GM21825 (cell line): ENCODE measurements at regions not wholly inside any gene's neighbourhood (a gene's known extent, or its start where the extent isn't known, plus 50 kb on each side); places are given as distances from the start of the nearest gene placed in this dataset.
A peak's percentile ranks its signal among the peaks of the same experiment; 100 is the strongest.

Experiments
- ATAC-seq: cut with Tn5 transposase; IDR thresholded peaks from one replicate; pipeline ENCODE4 v1.9.1; 2021; ENCODE audit warnings: mild to moderate bottlenecking, moderate library complexity; ENCODE audit not compliant: unreplicated experiment

DNA sequence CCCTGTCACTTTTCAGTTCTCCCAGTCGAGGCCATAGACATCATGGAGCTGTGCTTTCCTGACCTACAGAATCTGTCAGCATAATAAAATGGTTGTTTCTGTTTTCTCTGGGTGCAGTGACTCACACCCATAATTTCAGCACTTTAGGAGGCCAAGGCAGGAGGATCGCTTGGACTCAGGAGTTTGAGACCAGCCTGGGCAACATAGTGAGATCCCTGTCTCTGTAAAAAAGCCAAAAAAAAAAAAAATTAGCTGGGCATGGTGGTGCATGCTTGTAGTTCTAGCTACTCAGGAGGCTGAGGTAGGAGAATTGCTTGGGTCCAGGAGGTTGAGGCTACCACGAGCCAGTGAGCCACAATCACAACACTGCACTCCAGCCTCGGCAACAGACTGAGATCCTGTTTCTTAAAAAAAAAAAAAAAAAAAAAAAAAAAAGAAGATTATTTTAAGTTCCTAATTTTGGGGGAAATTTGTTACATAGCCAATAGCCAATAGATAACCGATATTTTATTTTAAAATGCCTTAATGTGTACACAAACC is 196.2 kb downstream of the ADSS2 start:
- ATAC-seq, result no peak

DNA sequence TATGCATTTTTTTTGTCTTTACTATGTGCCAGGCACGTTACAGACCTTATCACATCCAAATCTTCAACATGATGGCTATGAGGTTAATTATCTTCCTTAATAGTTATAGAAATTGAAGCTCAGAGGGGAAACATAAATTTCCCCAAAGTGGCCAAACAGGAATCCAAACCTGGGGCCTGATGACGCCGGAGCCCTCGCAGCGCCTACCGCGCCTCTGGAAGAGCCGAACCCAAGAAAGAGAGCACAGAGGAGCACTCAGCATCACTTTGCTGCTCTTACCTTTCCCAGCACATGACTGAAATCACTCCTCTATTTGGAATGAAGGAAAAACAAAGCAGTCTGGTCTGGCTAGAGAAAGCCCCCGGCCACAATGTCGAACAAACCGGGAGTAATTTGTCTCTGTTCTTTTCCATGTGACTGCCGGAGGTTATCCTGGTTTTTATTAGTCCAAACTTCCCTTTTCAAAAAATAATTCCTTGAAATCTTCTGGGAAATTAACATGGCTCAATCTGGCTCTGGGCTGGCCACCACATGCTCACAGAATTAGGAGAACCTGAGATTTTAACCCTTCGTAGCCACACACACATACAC is 195.5 kb downstream of the ADSS2 start:
- ATAC-seq, result no peak

DNA sequence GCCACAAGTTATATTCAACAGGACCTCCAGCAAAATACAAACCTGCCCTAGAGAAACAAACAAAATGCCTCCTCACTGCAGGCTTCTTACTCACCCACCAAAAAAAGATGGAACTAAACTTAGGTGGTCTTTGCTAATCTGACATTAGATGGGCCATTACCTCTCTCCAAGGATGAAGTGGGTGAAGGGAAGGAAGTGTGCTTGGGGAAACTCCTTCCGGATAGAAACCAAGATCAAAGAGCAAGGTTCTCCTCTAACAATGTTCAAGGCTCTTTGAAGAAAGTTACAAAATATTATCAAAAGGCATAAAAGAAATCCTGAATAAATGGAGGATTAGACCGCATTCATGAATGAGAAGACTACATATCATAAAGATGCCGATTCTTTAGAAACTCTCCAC is 187.5 kb downstream of the ADSS2 start:
- no peak for ATAC-seq

DNA sequence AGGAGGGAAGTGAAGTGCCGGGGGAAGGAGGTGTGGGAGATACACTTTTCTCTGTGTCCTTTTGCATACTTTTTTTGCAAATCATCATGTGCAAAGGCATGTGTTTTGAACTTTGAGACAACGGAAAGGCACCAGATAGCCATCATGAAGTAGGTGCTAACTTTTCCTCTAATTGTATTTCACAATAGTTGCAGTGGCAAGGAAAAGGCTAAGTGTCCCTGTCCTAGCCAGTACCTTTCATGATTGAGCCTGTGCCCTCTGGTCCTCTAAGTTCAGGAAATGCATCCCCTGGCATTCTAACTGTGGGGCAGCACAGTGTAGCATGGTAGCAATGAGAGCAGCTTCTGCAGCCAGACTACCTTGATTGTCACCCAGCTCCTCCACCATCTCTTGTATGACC is 186.2 kb downstream of the ADSS2 start:
- no peak for ATAC-seq

DNA sequence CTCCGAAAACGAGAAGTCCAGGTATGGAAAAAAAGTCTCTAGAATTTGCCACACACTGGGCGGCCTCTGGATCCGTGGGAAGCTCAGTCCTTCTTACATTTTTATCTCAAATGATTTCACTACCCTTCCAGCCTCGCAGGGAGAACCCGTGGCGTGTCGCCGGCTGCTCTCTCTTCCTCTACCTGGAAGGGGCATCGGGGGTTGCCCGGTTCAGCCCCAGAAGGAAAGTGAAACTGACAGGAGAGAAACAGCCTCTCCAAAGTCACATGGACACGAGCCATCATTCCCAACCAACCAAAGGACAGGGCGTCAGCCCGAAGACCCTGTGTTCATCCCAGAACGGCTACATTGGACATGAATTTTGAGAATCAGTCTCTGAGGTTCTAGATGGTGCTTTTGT is 182.5 kb downstream of the ADSS2 start:
- no peak for ATAC-seq

DNA sequence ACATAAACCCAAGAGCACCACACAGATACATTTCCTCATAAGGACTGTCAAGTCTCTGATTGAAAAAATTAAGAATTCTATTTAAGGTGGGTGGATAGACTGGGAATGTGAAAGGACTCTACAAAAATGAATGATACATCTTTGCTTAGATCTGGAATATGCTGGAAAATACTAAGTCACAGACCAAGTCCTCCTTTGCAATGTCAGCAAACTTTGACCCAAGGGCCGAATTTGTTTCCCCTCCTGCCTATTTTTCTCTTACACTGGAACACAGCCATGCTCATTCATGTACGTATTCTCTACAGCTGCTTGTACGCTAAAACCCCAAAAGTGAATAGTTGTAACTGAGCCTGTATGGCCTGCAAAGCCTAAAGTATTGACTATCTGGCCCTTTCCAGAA is 180.7 kb downstream of the ADSS2 start:
- ATAC-seq, result no peak

DNA sequence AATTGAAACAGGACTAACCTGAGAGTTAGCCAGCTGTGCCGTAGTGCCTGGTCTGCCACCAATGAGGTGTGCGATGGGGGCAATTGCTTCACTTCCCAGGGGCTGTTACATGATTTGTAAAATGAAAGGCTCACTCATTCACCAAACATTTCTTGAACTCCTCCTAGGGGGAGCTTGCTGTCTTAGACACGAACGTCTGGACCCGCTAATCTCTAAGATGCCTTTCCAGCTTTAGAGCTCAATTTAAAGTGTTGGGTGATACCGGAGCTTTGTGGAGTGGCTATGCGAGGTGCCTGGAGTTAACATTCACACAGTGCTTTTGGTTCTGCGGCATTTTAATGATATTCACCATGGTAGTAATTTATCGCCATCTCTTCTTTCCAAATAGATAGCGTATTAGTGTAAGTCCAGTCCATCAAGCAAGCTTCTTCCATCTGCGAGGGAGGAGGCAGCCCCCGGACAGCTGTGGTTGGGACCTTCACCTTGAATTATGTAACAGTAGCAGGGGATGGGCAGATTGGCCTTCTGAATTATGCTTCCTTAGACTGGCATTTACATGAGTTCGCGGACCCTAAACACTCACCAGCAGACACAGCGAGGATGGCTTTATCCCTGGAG is 179.9 kb downstream of the ADSS2 start:
- no peak for ATAC-seq

DNA sequence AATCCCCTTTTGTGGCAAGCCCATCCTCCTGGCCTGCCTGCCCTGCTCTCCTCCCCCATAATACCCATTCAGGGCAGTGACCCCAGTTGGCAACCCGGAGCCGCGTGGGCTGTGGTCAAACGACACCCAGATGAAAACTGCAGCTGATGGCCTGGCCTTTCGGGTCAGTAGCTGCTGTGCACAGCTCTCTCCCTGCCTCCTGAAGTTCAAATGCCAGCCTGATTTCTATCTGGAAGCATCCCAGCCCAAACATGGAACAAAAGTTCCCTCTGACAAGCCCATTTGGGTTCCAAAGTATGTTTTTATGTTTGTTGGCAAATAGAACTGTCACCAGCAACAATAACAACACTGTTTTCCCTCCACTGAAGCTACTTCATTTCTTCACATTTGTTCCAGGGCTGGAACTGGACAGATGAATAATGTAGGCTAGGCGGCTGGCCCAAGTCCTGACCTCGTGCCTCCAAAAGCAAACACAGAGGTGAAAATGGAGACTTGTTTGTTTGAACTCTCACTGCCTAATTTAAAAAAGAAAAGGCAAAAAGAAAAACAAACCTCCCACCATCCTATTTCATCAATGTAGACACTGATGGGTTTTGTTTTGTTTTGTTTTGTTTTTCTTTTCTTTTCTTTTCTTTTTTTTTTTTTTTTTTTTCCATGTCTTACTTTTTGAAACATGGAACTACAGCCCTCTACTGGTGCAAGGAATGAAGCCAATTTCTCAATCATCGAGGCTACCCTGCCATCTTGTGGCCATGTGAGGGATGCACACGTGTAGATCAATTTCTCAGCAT is 179.0 kb downstream of the ADSS2 start:
- peak; percentile 76 for ATAC-seq

DNA sequence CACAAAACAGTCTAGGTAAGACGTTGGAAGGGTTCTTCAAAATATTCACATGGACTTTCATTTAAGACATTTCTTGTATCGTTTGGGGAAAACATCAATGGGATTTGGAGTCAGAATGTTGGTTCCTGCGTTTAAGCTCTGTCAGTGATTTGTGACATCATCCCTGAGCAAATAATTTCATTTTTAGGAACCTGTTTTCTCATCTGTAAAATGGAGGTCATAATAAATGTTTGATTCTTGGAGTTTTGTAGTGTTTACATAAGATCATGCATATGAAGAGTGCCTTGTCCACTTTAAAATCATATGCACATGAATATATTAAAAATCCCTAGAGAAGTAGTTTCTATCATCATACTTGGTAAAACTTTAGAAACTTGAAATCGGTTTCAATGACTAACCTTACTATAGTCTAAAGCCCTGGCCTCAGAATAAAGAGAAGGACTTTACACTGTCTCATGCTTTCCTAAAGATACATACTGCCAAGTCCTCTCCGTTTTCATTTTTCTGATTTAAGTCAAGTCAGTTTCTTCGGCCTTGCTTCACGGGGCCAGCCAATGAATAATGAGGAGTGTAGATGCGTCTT is 178.4 kb downstream of the ADSS2 start:
- ATAC-seq, result no peak

DNA sequence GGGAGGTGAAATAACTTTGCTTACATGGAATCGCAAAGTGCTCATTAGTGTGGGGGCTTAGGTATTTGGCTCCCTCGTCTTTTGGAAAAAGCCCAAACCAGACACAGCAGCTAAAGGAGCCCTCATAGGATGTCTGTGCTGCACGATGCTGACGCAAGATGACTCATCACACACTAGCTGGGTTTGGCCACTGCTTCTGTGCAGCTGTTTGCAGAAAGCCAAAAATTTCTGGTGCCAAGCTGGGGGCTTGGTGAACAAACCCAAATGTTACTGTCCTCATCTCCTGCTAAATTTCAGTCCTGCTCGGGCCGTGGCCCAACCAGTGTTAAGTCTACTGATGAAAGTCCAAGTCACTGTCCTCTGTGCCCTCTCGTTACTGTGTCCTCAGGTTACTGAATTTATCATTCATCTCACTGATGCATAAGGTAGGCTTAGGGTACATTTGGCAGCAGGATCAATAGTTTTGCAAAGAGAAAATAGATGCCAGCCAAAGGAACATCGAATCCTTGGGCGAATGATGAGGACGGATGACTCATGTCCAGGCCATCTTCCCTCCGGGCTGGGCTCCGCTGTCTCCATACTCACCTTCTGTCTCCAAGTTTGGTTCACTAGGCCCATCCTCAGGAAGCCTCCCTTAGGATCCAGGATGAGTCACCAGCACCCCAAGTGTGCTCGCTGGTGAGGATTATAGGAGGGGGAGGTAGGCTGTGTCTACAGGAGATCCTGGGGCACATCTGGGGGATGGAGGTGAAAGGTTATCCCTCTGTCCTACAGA is 177.7 kb downstream of the ADSS2 start:
- no peak for ATAC-seq

DNA sequence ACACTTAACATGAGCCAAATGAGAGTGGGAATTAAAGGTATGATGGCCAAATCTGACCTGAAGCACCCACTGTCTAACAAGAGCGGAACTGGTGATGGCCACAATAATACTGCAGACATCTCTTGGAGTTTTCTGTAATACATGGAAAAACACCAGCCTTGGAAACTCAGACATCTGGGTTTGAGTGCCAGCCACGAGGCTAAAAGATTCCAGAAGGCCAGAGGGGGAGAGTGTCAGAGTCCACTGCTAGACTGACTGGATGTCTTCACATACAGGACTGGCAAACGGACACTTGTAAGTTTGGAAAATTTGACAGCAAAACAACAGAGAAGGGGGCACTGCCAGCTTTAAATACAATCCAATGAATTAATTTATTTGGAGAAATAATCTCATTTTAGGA is 175.1 kb downstream of the ADSS2 start:
- no peak for ATAC-seq

DNA sequence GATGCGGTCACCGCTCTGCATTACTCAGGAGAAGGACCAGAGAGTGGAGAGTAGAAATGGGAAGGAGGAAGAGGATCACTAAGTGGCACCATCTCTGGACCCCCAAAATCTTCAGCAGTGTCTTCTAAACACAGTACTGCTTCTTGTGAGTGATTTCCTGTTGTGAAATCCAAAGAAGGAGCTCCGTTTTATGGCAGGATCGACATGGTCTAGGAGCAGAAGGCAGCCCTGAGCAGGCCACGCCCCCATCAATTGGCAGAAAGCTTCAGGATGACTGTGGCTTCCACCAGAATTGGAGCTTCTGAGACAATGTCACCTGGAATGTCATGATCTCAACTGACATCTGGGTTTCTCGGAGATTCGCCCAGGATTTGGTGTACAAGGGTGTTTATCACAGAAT is 171.5 kb downstream of the ADSS2 start:
- no peak for ATAC-seq

DNA sequence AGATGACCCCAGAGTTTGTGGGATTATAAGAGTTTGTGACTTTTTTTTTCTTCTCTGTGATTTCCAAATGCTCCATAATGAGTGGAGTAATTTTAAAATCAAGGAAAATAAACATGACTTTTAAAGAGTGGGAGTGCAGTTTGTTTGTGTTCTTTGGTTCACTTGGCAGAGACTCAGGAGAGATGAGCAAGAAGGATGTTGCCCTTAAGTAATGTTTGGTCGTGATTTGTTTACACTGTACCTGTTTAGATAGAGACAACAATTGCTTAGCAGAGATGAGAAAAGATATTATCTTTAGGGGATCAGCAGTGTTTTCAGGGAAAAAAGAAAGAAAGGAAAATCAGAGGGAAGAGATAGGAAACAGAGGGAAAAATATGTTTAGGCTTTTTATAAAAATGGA is 170.8 kb downstream of the ADSS2 start:
- no peak for ATAC-seq

DNA sequence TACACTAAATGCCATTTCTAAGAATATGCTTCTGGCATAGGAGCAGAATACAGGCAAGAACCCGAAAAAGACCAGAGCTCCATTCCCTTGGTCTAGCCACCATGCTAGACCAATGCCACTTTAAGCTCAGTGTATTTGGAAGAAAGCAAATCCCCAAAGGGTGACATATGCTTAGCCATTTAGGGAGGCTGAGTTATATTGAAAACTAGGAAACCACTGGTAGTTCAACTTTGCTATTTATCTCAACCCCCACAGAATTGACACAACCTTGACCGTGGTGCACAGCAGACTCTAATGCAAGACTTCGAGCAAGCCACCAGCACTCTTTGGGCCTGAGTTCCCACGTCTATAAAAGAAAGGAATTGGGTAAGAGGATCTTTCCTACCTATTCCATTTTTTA is 167.9 kb downstream of the ADSS2 start:
- no peak for ATAC-seq

DNA sequence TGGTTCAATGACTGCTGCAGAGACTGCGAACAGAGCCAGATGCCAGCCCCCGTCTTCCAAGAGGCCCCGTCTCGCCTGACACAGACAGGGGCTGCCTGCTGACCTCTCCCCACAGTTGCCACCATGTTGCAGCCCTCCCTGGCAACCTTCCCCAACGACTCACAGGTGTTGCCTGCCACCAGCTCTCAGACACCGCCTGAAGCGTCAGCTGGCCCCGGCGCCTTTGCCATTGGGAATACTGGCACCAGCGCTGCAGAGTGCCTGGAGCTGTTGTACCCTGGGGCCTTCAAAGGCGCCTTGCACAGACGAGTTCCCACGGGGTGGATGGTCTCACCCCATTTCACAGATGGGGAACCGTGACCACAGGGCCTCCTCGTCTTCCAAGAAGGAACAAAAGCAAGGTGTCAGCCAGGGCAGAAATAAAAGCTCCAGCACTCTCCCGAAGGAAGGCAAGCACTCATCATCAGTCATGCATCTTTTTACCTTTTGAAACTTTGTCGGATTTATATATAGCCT is 167.0 kb downstream of the ADSS2 start:
- ATAC-seq, result no peak

DNA sequence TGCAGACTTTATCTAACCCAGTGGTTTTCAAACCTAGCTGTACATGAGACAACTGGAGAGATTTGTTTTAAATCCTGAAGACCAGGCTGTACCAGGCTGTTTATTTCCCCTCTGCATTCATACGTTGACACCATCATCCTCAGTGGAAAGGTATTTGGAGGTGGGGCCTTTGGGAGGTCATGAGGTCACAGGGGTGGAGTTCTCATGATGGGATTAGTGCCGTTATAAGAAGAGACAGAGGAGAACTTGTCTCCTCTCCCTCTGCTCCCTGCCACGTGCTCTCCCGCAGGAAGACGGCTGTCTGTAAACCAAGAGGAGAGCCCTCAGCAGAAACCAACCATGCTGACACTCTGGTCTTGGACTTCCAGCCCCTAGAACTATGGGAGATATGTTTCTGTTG is 165.4 kb downstream of the ADSS2 start:
- no peak for ATAC-seq

DNA sequence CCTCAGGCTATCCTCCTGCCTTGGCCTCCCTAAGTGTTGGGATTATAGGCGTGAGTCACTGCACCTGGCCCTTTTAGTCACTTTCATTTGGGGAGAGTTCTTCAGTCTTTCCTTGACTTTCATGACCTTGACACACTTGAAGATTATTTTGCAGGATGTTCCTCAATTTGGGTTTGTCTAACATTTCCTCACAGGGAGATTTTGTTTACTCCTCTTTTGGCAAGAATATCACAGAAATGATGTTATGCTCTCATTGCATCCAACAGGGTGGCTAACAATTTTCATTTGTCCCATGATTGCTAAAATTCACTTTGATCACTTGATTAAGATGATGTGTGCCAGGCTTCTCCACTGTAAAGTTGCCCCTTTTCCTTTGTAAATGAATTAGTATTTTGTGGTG is 164.0 kb downstream of the ADSS2 start:
- no peak for ATAC-seq

DNA sequence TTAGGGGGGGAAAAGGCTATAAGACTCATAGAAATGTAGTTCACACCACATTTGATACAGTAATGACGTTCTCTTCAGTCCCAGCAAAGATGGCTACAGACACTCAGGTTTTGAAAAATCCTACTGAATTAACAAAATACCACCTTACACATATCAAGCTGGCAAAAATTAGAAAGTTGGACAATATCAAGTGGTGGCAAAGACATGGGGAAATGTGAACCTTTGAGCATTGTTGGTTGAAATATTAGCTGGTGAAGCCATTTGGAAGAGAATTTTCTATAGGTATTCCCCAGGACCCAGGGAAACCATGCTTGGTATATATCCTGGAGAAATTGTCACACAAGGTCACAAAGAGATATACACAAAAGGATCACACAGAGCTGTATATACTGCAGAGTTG is 163.0 kb downstream of the ADSS2 start:
- ATAC-seq, result no peak

DNA sequence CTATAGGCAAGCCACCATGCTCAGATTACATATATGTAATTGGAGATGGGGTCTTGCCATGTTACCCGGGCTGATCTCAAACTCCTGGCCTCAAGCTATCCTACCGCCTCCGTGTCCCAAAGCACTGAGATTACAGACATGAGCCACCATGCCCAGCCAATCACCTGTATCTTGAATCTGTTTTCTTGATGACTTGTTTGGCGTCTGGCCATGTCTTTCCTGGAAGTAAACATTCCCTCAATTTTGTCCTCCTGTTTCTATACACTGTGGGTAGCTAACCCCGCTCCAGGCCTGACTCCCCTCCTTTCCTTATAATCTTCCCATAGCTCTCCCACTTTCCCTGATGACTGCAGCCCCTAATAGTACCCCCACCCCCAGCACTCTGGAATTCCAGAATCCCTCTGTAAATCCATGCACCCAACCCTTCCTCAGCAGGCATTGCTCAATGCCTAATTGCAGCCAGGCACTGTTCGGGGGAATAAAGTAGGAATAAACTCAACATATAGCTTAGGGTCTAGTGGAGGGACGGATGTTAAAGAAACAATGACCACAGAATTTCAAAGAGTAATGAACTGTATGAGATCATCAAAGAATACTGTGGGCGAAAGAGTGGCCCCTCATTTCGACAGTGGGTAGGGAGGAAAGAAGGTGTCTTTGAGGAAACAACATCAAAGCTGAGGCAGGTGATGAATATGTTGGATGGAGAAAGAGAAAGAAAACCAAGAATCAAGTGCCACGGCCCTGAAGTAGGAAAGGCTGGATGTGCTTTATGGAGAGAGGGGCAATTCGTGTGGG is 161.5 kb downstream of the ADSS2 start:
- ATAC-seq, result no peak
